ENCODE measurements at regions not wholly inside any gene's neighbourhood (a gene's known extent, or its start where the extent isn't known, plus 50 kb on each side); places are given as distances from the start of the nearest gene placed in this dataset.

DNA sequence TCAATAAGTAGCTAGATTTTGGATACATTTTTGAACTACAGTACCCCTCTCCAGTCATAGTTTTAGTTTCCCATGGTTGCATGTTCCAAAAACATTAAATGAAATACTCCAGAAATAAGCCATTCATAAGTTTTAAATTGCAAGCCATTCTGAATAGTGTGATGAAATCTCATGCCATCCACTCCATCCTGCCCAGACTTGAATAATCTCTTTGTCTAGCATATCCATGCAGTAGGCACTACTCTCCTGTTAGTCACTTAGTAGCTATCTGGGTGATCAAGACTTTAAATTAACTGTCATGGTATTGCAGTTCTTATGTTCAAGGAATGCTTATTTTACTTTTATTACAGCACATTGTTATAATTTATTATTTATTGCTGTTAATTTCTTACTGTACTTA lies 237.4 kb downstream of the SPANXN1 start:
- BruUV-seq (replicated peaks), result no TSS peak
- no peak overlapping the region for H3K4me2 ChIP-seq (ENCODE audit: insufficient read depth, low read length)

DNA sequence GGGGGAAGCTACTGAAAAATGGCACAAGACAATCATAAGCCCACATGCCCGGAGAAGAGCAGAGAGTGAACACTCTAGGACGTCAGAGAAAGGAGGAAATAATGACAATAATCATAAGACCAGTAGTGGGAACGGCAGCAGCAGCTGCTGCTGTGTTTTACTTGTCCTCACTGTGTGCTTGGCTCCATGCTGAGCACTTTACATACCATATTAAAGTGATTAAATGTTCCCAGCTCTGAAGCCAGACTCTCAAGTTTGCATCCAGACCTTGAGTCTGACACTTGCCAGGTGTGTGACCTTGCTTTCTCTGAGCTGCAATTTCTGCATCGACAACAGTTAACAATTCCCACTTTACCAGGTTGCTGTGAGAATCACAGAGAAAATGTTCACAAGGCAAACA lies 255.4 kb downstream of the SPANXN1 start:
- ATAC-seq, result no peak
- Histone ChIP-seq H3K9me1 (ENCODE audit: control insufficient read depth, insufficient read depth, low read length) (no peaks in the 10 kb centered on the region), H3K27ac (ENCODE audit: extremely low read depth, low read depth, low read length) (no peak overlapping the region), H3K36me3 (ENCODE audit: control insufficient read depth, insufficient read depth, low read length) (no peaks in the 10 kb centered on the region), H3K9me3 (replicated peaks; ENCODE audit: control insufficient read depth, insufficient read depth, low read depth, low read length) (no peaks in the 10 kb centered on the region; the same call in 1 of the 2 replicates), H3K9ac (ENCODE audit: insufficient read depth in 1 of 2, low read depth in 2 of 2, low read length in 2 of 2) (no peak overlapping the region), H3K4me2 (ENCODE audit: insufficient read depth, low read length) (no peak overlapping the region), H4K20me1 (replicated peaks; ENCODE audit: control insufficient read depth, insufficient read depth, low read length) (no peaks in the 10 kb centered on the region), H2AFZ (ENCODE audit: low read depth, low read length) (no peak overlapping the region), H3K4me3 (no peak overlapping the region), H3K4me1 (replicated peaks in 1 of 2; ENCODE audit: control insufficient read depth in 2 of 2, insufficient read depth in 2 of 2, low read length in 2 of 2) (no peaks in the 10 kb centered on the region), H3K79me2 (ENCODE audit: control insufficient read depth, insufficient read depth, low read length) (no peaks in the 10 kb centered on the region), H3K27me3 (ENCODE audit: control insufficient read depth in 2 of 2, insufficient read depth in 2 of 2, low read length in 2 of 2) (no peaks in the 10 kb centered on the region)
- POLR2A ChIA-PET, result no interaction called here
- FAIRE-seq, result no peak
- CTCF ChIA-PET (ENCODE audit: low intra/inter-chr PET ratio), result no interaction called here
- WGBS (ENCODE audit: insufficient coverage, low coverage, missing lambda C conversion rate), result 0% methylated on average over 1 of the region's 4 CpGs
- in situ Hi-C loops (cut with MboI) (no loop called here), intact Hi-C loops (cut with micrococcal nuclease) (no loop called here)
- no peak for DNase-seq (ENCODE audit: extremely low read depth in 1 of 4, low spot score in 3 of 4)
- BruUV-seq (replicated peaks), result no TSS peak
- TF ChIP-seq NFATC3 (IDR thresholded peaks at IDR 0.05) (no peak), NFIC (IDR thresholded peaks at IDR 0.05) (no peak), ZNF146 (CRISPR knock-in tag; IDR thresholded peaks at IDR 0.05; ENCODE audit: unreplicated experiment) (no peak), KAT7 (CRISPR knock-in tag; IDR thresholded peaks at IDR 0.05; ENCODE audit: borderline replicate concordance) (no peak), TRIM24 (IDR thresholded peaks at IDR 0.05) (no peak), DNMT1 (IDR thresholded peaks at IDR 0.05) (no peak), OTX1 (CRISPR knock-in tag; IDR thresholded peaks at IDR 0.05) (no peak), ZC3H11A (IDR thresholded peaks at IDR 0.05; ENCODE audit: low read depth, low read length) (no peak), CREM (IDR thresholded peaks at IDR 0.05; ENCODE audit: low read depth) (no peak), MECOM (CRISPR knock-in tag; IDR thresholded peaks at IDR 0.05) (no peak)
- TF ChIP-seq, protein P1, sequence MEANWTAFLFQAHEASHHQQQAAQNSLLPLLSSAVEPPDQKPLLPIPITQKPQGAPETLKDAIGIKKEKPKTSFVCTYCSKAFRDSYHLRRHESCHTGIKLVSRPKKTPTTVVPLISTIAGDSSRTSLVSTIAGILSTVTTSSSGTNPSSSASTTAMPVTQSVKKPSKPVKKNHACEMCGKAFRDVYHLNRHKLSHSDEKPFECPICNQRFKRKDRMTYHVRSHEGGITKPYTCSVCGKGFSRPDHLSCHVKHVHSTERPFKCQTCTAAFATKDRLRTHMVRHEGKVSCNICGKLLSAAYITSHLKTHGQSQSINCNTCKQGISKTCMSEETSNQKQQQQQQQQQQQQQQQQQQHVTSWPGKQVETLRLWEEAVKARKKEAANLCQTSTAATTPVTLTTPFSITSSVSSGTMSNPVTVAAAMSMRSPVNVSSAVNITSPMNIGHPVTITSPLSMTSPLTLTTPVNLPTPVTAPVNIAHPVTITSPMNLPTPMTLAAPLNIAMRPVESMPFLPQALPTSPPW (CRISPR knock-in tag; IDR thresholded peaks at IDR 0.05), result no peak
- TF ChIP-seq, protein P2, sequence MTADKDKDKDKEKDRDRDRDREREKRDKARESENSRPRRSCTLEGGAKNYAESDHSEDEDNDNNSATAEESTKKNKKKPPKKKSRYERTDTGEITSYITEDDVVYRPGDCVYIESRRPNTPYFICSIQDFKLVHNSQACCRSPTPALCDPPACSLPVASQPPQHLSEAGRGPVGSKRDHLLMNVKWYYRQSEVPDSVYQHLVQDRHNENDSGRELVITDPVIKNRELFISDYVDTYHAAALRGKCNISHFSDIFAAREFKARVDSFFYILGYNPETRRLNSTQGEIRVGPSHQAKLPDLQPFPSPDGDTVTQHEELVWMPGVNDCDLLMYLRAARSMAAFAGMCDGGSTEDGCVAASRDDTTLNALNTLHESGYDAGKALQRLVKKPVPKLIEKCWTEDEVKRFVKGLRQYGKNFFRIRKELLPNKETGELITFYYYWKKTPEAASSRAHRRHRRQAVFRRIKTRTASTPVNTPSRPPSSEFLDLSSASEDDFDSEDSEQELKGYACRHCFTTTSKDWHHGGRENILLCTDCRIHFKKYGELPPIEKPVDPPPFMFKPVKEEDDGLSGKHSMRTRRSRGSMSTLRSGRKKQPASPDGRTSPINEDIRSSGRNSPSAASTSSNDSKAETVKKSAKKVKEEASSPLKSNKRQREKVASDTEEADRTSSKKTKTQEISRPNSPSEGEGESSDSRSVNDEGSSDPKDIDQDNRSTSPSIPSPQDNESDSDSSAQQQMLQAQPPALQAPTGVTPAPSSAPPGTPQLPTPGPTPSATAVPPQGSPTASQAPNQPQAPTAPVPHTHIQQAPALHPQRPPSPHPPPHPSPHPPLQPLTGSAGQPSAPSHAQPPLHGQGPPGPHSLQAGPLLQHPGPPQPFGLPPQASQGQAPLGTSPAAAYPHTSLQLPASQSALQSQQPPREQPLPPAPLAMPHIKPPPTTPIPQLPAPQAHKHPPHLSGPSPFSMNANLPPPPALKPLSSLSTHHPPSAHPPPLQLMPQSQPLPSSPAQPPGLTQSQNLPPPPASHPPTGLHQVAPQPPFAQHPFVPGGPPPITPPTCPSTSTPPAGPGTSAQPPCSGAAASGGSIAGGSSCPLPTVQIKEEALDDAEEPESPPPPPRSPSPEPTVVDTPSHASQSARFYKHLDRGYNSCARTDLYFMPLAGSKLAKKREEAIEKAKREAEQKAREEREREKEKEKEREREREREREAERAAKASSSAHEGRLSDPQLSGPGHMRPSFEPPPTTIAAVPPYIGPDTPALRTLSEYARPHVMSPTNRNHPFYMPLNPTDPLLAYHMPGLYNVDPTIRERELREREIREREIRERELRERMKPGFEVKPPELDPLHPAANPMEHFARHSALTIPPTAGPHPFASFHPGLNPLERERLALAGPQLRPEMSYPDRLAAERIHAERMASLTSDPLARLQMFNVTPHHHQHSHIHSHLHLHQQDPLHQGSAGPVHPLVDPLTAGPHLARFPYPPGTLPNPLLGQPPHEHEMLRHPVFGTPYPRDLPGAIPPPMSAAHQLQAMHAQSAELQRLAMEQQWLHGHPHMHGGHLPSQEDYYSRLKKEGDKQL (CRISPR knock-in tag; IDR thresholded peaks at IDR 0.05; ENCODE audit: borderline replicate concordance), result no peak

More for the DNA sequence above, 237.4 kb downstream of the SPANXN1 start:
- Histone ChIP-seq H3K27me3 (ENCODE audit: control insufficient read depth in 2 of 2, insufficient read depth in 2 of 2, low read length in 2 of 2) (no peaks in the 10 kb centered on the region), H2AFZ (ENCODE audit: low read depth, low read length) (no peak overlapping the region), H4K20me1 (replicated peaks; ENCODE audit: control insufficient read depth, insufficient read depth, low read length) (no peaks in the 10 kb centered on the region), H3K9me1 (ENCODE audit: control insufficient read depth, insufficient read depth, low read length) (no peaks in the 10 kb centered on the region), H3K9ac (ENCODE audit: insufficient read depth in 1 of 2, low read depth in 2 of 2, low read length in 2 of 2) (no peak overlapping the region), H3K79me2 (ENCODE audit: control insufficient read depth, insufficient read depth, low read length) (no peaks in the 10 kb centered on the region), H3K4me3 (no peak overlapping the region), H3K4me1 (replicated peaks in 1 of 2; ENCODE audit: control insufficient read depth in 2 of 2, insufficient read depth in 2 of 2, low read length in 2 of 2) (no peaks in the 10 kb centered on the region), H3K27ac (ENCODE audit: extremely low read depth, low read depth, low read length) (no peak overlapping the region), H3K36me3 (ENCODE audit: control insufficient read depth, insufficient read depth, low read length) (no peaks in the 10 kb centered on the region), H3K9me3 (replicated peaks; ENCODE audit: control insufficient read depth, insufficient read depth, low read depth, low read length) (no peaks in the 10 kb centered on the region)
- ChIA-PET POLR2A (no interaction called here), CTCF (ENCODE audit: low intra/inter-chr PET ratio) (no interaction called here)
- intact Hi-C loops (cut with micrococcal nuclease) (no loop called here), in situ Hi-C loops (cut with MboI) (no loop called here)
- no peak for TF ChIP-seq ZKSCAN8 (CRISPR knock-in tag; IDR thresholded peaks at IDR 0.05)
- no peak for ATAC-seq
- FAIRE-seq, result no peak
- DNase-seq (ENCODE audit: extremely low read depth in 1 of 4, low spot score in 3 of 4), result no peak
